ENCODE measurements at regions not wholly inside any gene's neighbourhood (a gene's known extent, or its start where the extent isn't known, plus 50 kb on each side); places are given as distances from the start of the nearest gene placed in this dataset.
"Not testable (repeated sequence)": the region's sequence is repeated elsewhere in the genome, so short reads cannot be mapped to it uniquely, and the experiment has no call there.

- DNase-seq (ENCODE audit: low spot score), result no peak
Observed at GRCh38 chrX:131356725-131357124, 67.6 kb upstream of the IGSF1 start.

GRCh38 chrX:131359611-131360010 is 70.5 kb upstream of the IGSF1 start:
- DNase-seq (ENCODE audit: low spot score), result no peak

- no peak for DNase-seq (ENCODE audit: low spot score)
Observed at GRCh38 chrX:131365766-131366165, 76.7 kb upstream of the IGSF1 start.

GRCh38 chrX:131366407-131366806 is 77.3 kb upstream of the IGSF1 start:
- peak; percentile 32 for DNase-seq (ENCODE audit: low spot score)

GRCh38 chrX:131388293-131388692 is 99.2 kb upstream of the IGSF1 start:
- no peak for DNase-seq (ENCODE audit: low spot score)

GRCh38 chrX:131392666-131393065 is 103.6 kb upstream of the IGSF1 start:
- no peak for DNase-seq (ENCODE audit: low spot score)

- no peak for DNase-seq (ENCODE audit: low spot score)
Observed at GRCh38 chrX:131393426-131393825, 104.3 kb upstream of the IGSF1 start.

GRCh38 chrX:131394384-131394783 is 105.3 kb upstream of the IGSF1 start:
- peak; percentile 83 for DNase-seq (ENCODE audit: low spot score)

- DNase-seq (ENCODE audit: low spot score), result no peak
Observed at GRCh38 chrX:131397891-131398290, 108.8 kb upstream of the IGSF1 start.

- DNase-seq (ENCODE audit: low spot score), result no peak
Observed at GRCh38 chrX:131399678-131400428, 110.7 kb upstream of the IGSF1 start.

- no peak for DNase-seq (ENCODE audit: low spot score)
Observed at GRCh38 chrX:131402124-131402811, 113.2 kb upstream of the IGSF1 start.

- DNase-seq (ENCODE audit: low spot score), result no peak
Observed at GRCh38 chrX:131405497-131405896, 116.4 kb upstream of the IGSF1 start.

- no peak for DNase-seq (ENCODE audit: low spot score)
Observed at GRCh38 chrX:131424895-131425294, 119.0 kb upstream of the OR13H1 start.

- not testable (repeated sequence) for DNase-seq (ENCODE audit: low spot score)
Observed at GRCh38 chrX:131430465-131430864, 113.4 kb upstream of the OR13H1 start.

GRCh38 chrX:131441033-131441432 is 102.8 kb upstream of the OR13H1 start:
- DNase-seq (ENCODE audit: low spot score), result no peak

GRCh38 chrX:131445955-131446354 is 97.9 kb upstream of the OR13H1 start:
- DNase-seq (ENCODE audit: low spot score), result no peak

GRCh38 chrX:131461855-131462254 is 82.0 kb upstream of the OR13H1 start:
- DNase-seq (ENCODE audit: low spot score), result not testable (repeated sequence)

- DNase-seq (ENCODE audit: low spot score), result not testable (repeated sequence)
Observed at GRCh38 chrX:131473809-131474208, 70.1 kb upstream of the OR13H1 start.

GRCh38 chrX:131477498-131477897 is 66.4 kb upstream of the OR13H1 start:
- no peak for DNase-seq (ENCODE audit: low spot score)

All from kidney tubule cell (primary cell).